Astrocyte (in vitro differentiated cells and primary cell): ENCODE measurements at regions not wholly inside any gene's neighbourhood (a gene's known extent, or its start where the extent isn't known, plus 50 kb on each side); places are given as distances from the start of the nearest gene placed in this dataset.
A peak's percentile ranks its signal among the peaks of the same experiment; 100 is the strongest.
"Not testable (repeated sequence)": the region's sequence is repeated elsewhere in the genome, so short reads cannot be mapped to it uniquely, and the experiment has no call there.

Source experiments
- DNase-seq: peaks from one replicate; pipeline ENCODE4 v3.0.0-alpha.2; 2010; ENCODE audit warnings: low read depth
- FAIRE-seq: peaks from 2 replicates; lab custom pipeline; 2011; peaks lifted over from hg19 to GRCh38; lab: Jason Lieb, UNC
- H2AFZ ChIP-seq: 2 replicates; pipeline ENCODE4 v1.6.0; 2012; ENCODE audit warnings: low read depth, low read length, inconsistent platforms
- H3K27ac ChIP-seq: 2 replicates; pipeline ENCODE4 v1.5.1; 2011; ENCODE audit warnings: low read depth, low read length, inconsistent platforms
- H3K27me3 ChIP-seq: 2 replicates; pipeline ENCODE4 v1.6.0; 2011; ENCODE audit warnings: low read length, inconsistent platforms; ENCODE audit not compliant: insufficient read depth
- H3K36me3 ChIP-seq: 2 replicates; pipeline ENCODE4 v1.5.1; 2011; ENCODE audit warnings: low read length, inconsistent platforms; ENCODE audit not compliant: insufficient read depth
- H3K4me1 ChIP-seq: 2 replicates; pipeline ENCODE4 v1.5.1; 2011; ENCODE audit warnings: low read length, inconsistent platforms; ENCODE audit not compliant: insufficient read depth
- H3K4me2 ChIP-seq: 2 replicates; pipeline ENCODE4 v1.6.0; 2012; ENCODE audit warnings: low read length, inconsistent platforms
- H3K4me3 ChIP-seq: 2 replicates; pipeline ENCODE4 v1.5.1; 2011; ENCODE audit warnings: low read depth, mild to moderate bottlenecking, low read length, inconsistent platforms; ENCODE audit not compliant: insufficient read depth
- H3K79me2 ChIP-seq: 2 replicates; pipeline ENCODE4 v1.6.0; 2012; ENCODE audit warnings: mild to moderate bottlenecking, low read length, inconsistent platforms; ENCODE audit not compliant: insufficient read depth
- H3K9ac ChIP-seq: 2 replicates; pipeline ENCODE4 v1.6.0; 2012; ENCODE audit warnings: mild to moderate bottlenecking, low read length, inconsistent platforms
- H3K9me3 ChIP-seq: 2 replicates; pipeline ENCODE4 v1.5.1; 2012; ENCODE audit warnings: low read depth, mild to moderate bottlenecking, low read length, inconsistent platforms; ENCODE audit not compliant: insufficient read depth
- H4K20me1 ChIP-seq: 2 replicates; pipeline ENCODE4 v1.6.0; 2012; ENCODE audit warnings: low read length, inconsistent platforms; ENCODE audit not compliant: insufficient read depth
- H3K27ac Mint-ChIP-seq: one replicate; pipeline ENCODE4 v1.8.0; 2021; ENCODE audit warnings: mild to moderate bottlenecking, mixed read lengths; ENCODE audit not compliant: unreplicated experiment
- H3K27me3 Mint-ChIP-seq: one replicate; pipeline ENCODE4 v1.8.0; 2021; ENCODE audit warnings: low read depth, mixed read lengths; ENCODE audit not compliant: unreplicated experiment
- H3K36me3 Mint-ChIP-seq: one replicate; pipeline ENCODE4 v1.8.0; 2021; ENCODE audit warnings: low read depth, mixed read lengths; ENCODE audit not compliant: unreplicated experiment
- H3K4me1 Mint-ChIP-seq: one replicate; pipeline ENCODE4 v1.8.0; 2021; ENCODE audit warnings: low read depth, mixed read lengths; ENCODE audit not compliant: unreplicated experiment
- H3K4me3 Mint-ChIP-seq: one replicate; pipeline ENCODE4 v1.8.0; 2021; ENCODE audit warnings: mild to moderate bottlenecking, moderate library complexity, mixed read lengths; ENCODE audit not compliant: unreplicated experiment
- H3K9me3 Mint-ChIP-seq: one replicate; pipeline ENCODE4 v1.8.0; 2021; ENCODE audit warnings: mild to moderate bottlenecking, mixed read lengths; ENCODE audit not compliant: unreplicated experiment
- EZH2 ChIP-seq: IDR thresholded peaks from 2 replicates; pipeline ENCODE4 v1.6.1; 2012; ENCODE audit warnings: mild to moderate bottlenecking, low read length, inconsistent platforms; ENCODE audit not compliant: insufficient read depth
- TF ChIP-seq, protein P1 (sequence below): IDR thresholded peaks from 2 replicates; pipeline ENCODE4 v1.5.1; 2011; ENCODE audit warnings: low read depth, mild to moderate bottlenecking, inconsistent platforms, low read length, moderate library complexity; ENCODE audit not compliant: insufficient read depth

- Mint-ChIP-seq H3K27me3 (no peaks in the 10 kb centered on the region), H3K9me3 (no peaks in the 10 kb centered on the region), H3K4me1 (peaks cover 13% of the 10 kb centered on the region), H3K4me3 (no peak overlapping the region), H3K36me3 (no peaks in the 10 kb centered on the region), H3K27ac (no peak overlapping the region)
- Histone ChIP-seq H3K79me2 (no peaks in the 10 kb centered on the region), H3K4me1 (no peaks in the 10 kb centered on the region), H3K27ac (no peak overlapping the region), H3K9me3 (no peaks in the 10 kb centered on the region), H3K4me2 (no peak overlapping the region), H3K36me3 (no peaks in the 10 kb centered on the region), H4K20me1 (no peaks in the 10 kb centered on the region), H3K4me3 (no peak overlapping the region), H2AFZ (no peak overlapping the region), H3K27me3 (no peaks in the 10 kb centered on the region), H3K9ac (no peak overlapping the region)
- TF ChIP-seq EZH2, result no peak
- TF ChIP-seq, protein P1, sequence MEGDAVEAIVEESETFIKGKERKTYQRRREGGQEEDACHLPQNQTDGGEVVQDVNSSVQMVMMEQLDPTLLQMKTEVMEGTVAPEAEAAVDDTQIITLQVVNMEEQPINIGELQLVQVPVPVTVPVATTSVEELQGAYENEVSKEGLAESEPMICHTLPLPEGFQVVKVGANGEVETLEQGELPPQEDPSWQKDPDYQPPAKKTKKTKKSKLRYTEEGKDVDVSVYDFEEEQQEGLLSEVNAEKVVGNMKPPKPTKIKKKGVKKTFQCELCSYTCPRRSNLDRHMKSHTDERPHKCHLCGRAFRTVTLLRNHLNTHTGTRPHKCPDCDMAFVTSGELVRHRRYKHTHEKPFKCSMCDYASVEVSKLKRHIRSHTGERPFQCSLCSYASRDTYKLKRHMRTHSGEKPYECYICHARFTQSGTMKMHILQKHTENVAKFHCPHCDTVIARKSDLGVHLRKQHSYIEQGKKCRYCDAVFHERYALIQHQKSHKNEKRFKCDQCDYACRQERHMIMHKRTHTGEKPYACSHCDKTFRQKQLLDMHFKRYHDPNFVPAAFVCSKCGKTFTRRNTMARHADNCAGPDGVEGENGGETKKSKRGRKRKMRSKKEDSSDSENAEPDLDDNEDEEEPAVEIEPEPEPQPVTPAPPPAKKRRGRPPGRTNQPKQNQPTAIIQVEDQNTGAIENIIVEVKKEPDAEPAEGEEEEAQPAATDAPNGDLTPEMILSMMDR, result no peak
- FAIRE-seq (no peak), DNase-seq (no peak)
Measured at GRCh38 chr4:111960241-111960667, 185.0 kb upstream of the FAM241A start.

DNA sequence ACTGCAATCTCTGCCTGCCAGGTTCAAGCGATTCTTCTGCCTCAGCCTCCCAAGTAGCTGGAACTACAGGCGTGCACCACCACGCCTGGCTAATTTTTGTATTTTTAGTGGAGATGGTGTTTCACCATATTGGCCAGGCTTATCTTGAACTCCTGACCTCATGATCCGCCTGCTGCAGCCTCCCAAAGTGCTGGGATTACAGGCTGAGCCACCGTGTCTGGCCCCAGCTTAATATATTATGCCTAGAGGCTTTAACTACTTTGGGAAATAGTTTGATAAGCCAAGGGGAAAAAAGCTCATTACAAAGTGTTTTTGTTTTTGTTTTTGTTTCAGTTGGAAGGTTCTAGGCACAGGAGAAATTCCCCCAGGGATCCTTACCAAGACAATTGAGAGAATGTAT, 184.2 kb upstream of the FAM241A start:
- not testable (repeated sequence) for FAIRE-seq, H3K4me3 ChIP-seq, H3K9me3 ChIP-seq, H3K27me3 ChIP-seq, H3K27ac Mint-ChIP-seq, H3K27me3 Mint-ChIP-seq, H3K4me2 ChIP-seq, H4K20me1 ChIP-seq, H2AFZ ChIP-seq, H3K79me2 ChIP-seq, H3K27ac ChIP-seq, DNase-seq, H3K9me3 Mint-ChIP-seq, H3K36me3 ChIP-seq, H3K4me3 Mint-ChIP-seq, H3K9ac ChIP-seq, H3K36me3 Mint-ChIP-seq, H3K4me1 ChIP-seq
- H3K4me1 Mint-ChIP-seq, result peaks cover 13% of the 10 kb centered on the region

GRCh38 chr4:111961809-111962208, 183.4 kb upstream of the FAM241A start:
- H3K9me3 ChIP-seq, result no peaks in the 10 kb centered on the region
- H2AFZ ChIP-seq, result no peak overlapping the region
- H3K4me2 ChIP-seq, result no peak overlapping the region
- no peaks in the 10 kb centered on the region for H3K36me3 ChIP-seq
- Mint-ChIP-seq H3K27me3 (no peaks in the 10 kb centered on the region), H3K9me3 (no peaks in the 10 kb centered on the region), H3K36me3 (no peaks in the 10 kb centered on the region), H3K27ac (no peak overlapping the region), H3K4me3 (no peak overlapping the region), H3K4me1 (peaks cover 13% of the 10 kb centered on the region)
- H3K79me2 ChIP-seq, result no peaks in the 10 kb centered on the region
- H3K9ac ChIP-seq, result no peak overlapping the region
- no peaks in the 10 kb centered on the region for H4K20me1 ChIP-seq
- H3K27me3 ChIP-seq, result no peaks in the 10 kb centered on the region
- no peaks in the 10 kb centered on the region for H3K4me1 ChIP-seq
- DNase-seq, result peak; percentile 19
- no peak for FAIRE-seq
- H3K4me3 ChIP-seq, result no peak overlapping the region
- no peak overlapping the region for H3K27ac ChIP-seq
- no peak for TF ChIP-seq EZH2
- TF ChIP-seq, protein P1, result no peak
